ENCODE measurements at regions not wholly inside any gene's neighbourhood (a gene's known extent, or its start where the extent isn't known, plus 50 kb on each side); places are given as distances from the start of the nearest gene placed in this dataset.

DNA sequence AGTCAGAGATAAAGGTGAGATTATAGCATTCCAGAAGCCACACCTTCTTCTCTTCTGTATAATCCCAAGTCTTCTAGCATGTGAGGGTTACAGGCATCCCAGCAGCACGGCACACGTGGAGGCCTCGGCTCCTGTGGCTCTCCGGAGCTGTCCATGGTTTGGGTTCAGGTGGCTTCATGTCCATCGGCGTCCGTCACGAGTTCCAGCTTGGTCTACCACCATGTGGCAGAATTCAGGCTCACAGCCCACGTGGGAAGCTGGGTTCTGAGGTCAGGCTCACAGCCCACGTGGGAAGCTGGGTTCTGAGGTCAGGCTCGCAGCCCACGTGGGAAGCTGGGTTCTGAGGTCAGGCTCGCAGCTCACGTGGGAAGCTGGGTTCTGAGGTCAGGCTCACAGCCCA is 378.3 kb upstream of the SALL3 start (continued):
- no peak for TF ChIP-seq TCF4 (CRISPR knock-in tag; IDR thresholded peaks at IDR 0.05; ENCODE audit: borderline replicate concordance)
- no peak for TF ChIP-seq ZNF565 (CRISPR knock-in tag; conservative IDR thresholded peaks at IDR 0.05; ENCODE audit: low read depth)

DNA sequence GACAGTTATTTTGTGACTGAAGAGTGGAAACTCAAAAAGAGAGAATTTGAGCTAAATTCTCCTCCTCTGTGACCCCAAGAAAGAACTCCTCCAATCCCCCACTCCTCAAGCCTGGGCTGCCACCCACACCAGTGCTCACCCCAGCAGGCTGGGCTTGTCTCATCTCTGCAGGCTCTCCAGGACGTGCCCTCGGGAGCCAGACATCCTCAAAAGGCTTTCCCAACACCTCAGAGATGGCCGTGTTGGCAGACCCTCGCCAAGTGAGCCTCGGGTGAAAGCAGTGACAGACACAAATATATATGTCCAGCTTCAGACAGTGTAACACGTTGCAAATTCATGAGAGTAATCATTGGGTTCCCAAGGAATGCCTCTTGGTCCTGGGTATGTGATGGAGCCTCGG is 377.7 kb upstream of the SALL3 start:
- ATAC-seq = no peak
- TF ChIP-seq, protein P1, sequence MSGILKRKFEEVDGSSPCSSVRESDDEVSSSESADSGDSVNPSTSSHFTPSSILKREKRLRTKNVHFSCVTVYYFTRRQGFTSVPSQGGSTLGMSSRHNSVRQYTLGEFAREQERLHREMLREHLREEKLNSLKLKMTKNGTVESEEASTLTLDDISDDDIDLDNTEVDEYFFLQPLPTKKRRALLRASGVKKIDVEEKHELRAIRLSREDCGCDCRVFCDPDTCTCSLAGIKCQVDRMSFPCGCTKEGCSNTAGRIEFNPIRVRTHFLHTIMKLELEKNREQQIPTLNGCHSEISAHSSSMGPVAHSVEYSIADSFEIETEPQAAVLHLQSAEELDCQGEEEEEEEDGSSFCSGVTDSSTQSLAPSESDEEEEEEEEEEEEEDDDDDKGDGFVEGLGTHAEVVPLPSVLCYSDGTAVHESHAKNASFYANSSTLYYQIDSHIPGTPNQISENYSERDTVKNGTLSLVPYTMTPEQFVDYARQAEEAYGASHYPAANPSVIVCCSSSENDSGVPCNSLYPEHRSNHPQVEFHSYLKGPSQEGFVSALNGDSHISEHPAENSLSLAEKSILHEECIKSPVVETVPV (CRISPR knock-in tag; IDR thresholded peaks at IDR 0.05) = no peak
- TF ChIP-seq, protein P2, sequence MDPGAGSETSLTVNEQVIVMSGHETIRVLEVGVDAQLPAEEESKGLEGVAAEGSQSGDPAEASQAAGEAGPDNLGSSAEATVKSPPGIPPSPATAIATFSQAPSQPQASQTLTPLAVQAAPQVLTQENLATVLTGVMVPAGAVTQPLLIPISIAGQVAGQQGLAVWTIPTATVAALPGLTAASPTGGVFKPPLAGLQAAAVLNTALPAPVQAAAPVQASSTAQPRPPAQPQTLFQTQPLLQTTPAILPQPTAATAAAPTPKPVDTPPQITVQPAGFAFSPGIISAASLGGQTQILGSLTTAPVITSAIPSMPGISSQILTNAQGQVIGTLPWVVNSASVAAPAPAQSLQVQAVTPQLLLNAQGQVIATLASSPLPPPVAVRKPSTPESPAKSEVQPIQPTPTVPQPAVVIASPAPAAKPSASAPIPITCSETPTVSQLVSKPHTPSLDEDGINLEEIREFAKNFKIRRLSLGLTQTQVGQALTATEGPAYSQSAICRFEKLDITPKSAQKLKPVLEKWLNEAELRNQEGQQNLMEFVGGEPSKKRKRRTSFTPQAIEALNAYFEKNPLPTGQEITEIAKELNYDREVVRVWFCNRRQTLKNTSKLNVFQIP (CRISPR knock-in tag; IDR thresholded peaks at IDR 0.05; ENCODE audit: borderline replicate concordance, low read depth) = no peak

DNA sequence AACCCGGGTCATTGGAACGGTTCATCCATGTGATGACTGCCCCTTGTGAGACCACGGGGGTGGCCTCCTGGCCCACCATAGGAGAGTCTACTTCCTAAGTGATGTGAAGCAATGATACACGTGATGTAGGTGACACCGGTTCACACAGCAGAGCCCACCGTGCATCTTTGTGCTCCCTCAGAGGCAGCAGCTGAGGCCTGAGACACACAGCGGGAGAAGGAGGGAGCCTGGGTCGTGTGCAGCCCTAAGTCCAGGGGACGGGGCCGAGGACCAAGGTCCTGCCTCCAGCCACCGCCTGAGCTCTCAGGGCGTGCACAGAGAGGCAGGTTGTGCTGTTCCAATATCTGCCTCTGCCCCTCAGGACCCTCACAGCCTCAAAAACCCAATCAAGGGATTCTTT is 377.2 kb upstream of the SALL3 start:
- TF ChIP-seq TCF4 (CRISPR knock-in tag; IDR thresholded peaks at IDR 0.05; ENCODE audit: borderline replicate concordance) = no peak
- TF ChIP-seq, protein P1 (CRISPR knock-in tag; IDR thresholded peaks at IDR 0.05) = no peak
- TF ChIP-seq ZNF70 (CRISPR knock-in tag; IDR thresholded peaks at IDR 0.05) = no peak
- TF ChIP-seq OSR1 (CRISPR knock-in tag; IDR thresholded peaks at IDR 0.05) = no peak
- TF ChIP-seq ZFP3 (CRISPR knock-in tag; IDR thresholded peaks at IDR 0.05) = no peak
- TF ChIP-seq, protein P3, sequence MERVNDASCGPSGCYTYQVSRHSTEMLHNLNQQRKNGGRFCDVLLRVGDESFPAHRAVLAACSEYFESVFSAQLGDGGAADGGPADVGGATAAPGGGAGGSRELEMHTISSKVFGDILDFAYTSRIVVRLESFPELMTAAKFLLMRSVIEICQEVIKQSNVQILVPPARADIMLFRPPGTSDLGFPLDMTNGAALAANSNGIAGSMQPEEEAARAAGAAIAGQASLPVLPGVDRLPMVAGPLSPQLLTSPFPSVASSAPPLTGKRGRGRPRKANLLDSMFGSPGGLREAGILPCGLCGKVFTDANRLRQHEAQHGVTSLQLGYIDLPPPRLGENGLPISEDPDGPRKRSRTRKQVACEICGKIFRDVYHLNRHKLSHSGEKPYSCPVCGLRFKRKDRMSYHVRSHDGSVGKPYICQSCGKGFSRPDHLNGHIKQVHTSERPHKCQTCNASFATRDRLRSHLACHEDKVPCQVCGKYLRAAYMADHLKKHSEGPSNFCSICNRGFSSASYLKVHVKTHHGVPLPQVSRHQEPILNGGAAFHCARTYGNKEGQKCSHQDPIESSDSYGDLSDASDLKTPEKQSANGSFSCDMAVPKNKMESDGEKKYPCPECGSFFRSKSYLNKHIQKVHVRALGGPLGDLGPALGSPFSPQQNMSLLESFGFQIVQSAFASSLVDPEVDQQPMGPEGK (CRISPR knock-in tag; IDR thresholded peaks at IDR 0.05; ENCODE audit: borderline replicate concordance) = no peak
- TF ChIP-seq ISL1 (CRISPR knock-in tag; IDR thresholded peaks at IDR 0.05) = no peak
- TF ChIP-seq ARNTL (CRISPR knock-in tag; IDR thresholded peaks at IDR 0.05; ENCODE audit: borderline replicate concordance, low read depth) = no peak
- TF ChIP-seq, protein P4, sequence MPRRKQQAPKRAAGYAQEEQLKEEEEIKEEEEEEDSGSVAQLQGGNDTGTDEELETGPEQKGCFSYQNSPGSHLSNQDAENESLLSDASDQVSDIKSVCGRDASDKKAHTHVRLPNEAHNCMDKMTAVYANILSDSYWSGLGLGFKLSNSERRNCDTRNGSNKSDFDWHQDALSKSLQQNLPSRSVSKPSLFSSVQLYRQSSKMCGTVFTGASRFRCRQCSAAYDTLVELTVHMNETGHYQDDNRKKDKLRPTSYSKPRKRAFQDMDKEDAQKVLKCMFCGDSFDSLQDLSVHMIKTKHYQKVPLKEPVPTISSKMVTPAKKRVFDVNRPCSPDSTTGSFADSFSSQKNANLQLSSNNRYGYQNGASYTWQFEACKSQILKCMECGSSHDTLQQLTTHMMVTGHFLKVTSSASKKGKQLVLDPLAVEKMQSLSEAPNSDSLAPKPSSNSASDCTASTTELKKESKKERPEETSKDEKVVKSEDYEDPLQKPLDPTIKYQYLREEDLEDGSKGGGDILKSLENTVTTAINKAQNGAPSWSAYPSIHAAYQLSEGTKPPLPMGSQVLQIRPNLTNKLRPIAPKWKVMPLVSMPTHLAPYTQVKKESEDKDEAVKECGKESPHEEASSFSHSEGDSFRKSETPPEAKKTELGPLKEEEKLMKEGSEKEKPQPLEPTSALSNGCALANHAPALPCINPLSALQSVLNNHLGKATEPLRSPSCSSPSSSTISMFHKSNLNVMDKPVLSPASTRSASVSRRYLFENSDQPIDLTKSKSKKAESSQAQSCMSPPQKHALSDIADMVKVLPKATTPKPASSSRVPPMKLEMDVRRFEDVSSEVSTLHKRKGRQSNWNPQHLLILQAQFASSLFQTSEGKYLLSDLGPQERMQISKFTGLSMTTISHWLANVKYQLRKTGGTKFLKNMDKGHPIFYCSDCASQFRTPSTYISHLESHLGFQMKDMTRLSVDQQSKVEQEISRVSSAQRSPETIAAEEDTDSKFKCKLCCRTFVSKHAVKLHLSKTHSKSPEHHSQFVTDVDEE (CRISPR knock-in tag; IDR thresholded peaks at IDR 0.05) = no peak
- TF ChIP-seq ESRRG (CRISPR knock-in tag; IDR thresholded peaks at IDR 0.05) = no peak
- no peak for TF ChIP-seq ZFP30 (CRISPR knock-in tag; IDR thresholded peaks at IDR 0.05)
- TF ChIP-seq PPARA (CRISPR knock-in tag; IDR thresholded peaks at IDR 0.05; ENCODE audit: borderline replicate concordance) = no peak
- no peak for TF ChIP-seq ZNF8 (CRISPR knock-in tag; IDR thresholded peaks at IDR 0.05)
- no peak for TF ChIP-seq ZNF565 (CRISPR knock-in tag; conservative IDR thresholded peaks at IDR 0.05; ENCODE audit: low read depth)
- ATAC-seq = no peak

DNA sequence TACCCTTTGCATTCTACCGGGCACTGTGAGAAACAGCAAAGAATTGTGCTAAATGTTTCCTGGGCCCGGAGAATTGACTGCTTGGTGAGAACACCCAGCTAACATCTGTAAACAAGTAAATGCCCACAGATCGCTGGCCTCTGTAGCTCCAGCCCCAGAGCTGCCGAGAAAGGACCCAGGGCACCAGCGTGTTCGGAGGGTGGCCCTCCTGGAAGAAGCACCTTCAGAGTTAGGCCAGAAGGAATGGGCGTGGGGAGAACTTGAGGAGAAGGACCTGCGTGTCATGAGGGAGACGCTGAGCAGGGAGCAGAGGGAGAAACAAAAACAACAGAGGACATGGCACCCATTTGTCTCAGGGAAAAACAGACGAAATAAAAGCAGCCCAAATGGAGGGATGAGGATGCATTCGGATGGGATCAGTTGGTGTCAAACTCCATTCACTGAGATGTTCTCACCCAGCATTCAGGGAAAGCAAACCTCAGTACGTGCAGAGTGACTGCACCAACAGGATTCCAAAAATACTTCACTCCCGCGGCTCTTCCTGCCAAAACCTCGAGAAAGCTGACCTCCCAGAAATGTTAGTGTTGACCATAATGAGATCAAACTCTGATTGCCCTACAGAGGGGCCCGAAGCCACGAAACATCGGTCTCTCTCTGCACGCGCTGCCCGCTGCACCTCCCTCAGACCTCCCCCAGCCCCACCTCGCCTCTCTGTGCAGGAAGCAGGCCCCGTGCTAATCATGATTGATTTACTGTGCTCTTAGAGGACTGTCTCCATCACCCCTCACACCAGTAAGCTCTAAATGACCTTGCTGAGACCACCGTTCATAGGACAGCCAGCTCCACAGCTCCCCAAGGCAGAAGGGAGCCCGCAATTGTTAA is 376.3 kb upstream of the SALL3 start:
- ATAC-seq = no peak
- TF ChIP-seq, protein P3 (CRISPR knock-in tag; IDR thresholded peaks at IDR 0.05; ENCODE audit: borderline replicate concordance) = no peak
- TF ChIP-seq, protein P5, sequence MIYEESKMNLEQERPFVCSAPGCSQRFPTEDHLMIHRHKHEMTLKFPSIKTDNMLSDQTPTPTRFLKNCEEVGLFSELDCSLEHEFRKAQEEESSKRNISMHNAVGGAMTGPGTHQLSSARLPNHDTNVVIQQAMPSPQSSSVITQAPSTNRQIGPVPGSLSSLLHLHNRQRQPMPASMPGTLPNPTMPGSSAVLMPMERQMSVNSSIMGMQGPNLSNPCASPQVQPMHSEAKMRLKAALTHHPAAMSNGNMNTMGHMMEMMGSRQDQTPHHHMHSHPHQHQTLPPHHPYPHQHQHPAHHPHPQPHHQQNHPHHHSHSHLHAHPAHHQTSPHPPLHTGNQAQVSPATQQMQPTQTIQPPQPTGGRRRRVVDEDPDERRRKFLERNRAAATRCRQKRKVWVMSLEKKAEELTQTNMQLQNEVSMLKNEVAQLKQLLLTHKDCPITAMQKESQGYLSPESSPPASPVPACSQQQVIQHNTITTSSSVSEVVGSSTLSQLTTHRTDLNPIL (CRISPR knock-in tag; IDR thresholded peaks at IDR 0.05; ENCODE audit: low read depth) = no peak
- no peak for TF ChIP-seq ZFP30 (CRISPR knock-in tag; IDR thresholded peaks at IDR 0.05)
- TF ChIP-seq ZNF565 (CRISPR knock-in tag; conservative IDR thresholded peaks at IDR 0.05; ENCODE audit: low read depth) = no peak
- TF ChIP-seq RARB (CRISPR knock-in tag; IDR thresholded peaks at IDR 0.05) = no peak
- no peak for TF ChIP-seq SNAI2 (CRISPR knock-in tag; IDR thresholded peaks at IDR 0.05)
- TF ChIP-seq, protein P4 (CRISPR knock-in tag; IDR thresholded peaks at IDR 0.05) = no peak
- no peak for TF ChIP-seq ZFP3 (CRISPR knock-in tag; IDR thresholded peaks at IDR 0.05)
- no peak for TF ChIP-seq ISL1 (CRISPR knock-in tag; IDR thresholded peaks at IDR 0.05)
